ENCODE measurements at regions not wholly inside any gene's neighbourhood (a gene's known extent, or its start where the extent isn't known, plus 50 kb on each side); places are given as distances from the start of the nearest gene placed in this dataset.

DNA sequence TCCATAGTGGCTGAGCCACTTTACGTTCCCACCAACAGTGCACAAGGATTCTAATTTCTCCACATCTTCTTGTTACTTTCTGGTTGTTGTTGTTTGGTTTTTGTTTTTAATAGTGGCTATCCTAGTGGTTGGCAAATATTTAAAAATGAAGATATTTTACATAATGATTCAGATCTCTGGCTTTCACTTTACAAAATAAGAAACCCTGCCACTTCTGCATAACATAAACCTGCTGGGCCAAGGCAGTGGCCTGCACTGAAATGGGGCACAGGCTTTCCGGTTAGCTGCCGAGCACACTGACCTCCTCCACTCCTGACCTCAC lies 320.4 kb downstream of the RPS6KC1 start:
- intact Hi-C loops (cut with DNase I): loop anchor here (10.0 kb wide), 1 partner anchor 613 kb away; the partner anchor contains the start of gene PROX1
- ATAC-seq (ENCODE audit: poor library complexity) (no peak), DNase-seq (no peak)

DNA sequence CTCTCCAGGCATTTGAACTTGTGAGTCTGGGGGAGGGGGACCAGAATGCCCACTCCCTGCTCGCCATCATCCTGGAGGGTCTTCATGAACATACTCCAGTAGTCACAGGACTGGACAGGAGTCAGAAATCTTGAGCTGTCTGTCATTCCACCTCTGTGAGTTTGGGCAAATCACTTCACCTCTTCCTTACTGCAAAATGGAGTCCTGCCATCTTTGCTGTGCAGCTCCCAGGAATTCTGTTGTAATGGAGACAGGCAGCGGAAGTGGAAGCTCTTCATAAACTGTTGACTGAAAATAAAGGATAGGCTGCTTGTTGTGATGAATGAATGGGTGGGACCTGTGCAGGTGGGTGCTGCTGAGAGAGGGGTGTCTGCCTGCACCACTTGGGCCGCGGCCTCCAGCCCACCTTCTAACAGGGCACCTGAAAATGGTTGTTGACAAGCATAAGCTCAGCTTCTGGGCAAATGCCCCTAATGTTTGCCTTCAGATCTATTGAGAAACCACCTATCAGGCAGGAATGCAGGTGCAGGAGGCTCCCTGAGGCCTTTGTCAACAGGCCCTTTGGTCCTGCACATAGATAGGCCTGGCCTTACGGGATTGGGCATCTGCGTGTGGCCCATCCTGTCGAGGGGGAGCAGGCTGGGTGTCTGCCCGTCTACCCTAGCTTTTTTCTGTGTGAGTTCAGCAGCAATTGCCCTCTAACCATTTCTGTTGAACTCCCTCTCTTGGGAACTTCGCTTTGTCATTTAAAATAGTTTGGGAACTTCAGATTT lies 321.0 kb downstream of the RPS6KC1 start:
- DNase-seq: no peak
- no peak for ATAC-seq (ENCODE audit: poor library complexity)
- intact Hi-C loops (cut with DNase I): loop anchor here (10.0 kb wide), 1 partner anchor 613 kb away; the partner anchor contains the start of gene PROX1

DNA sequence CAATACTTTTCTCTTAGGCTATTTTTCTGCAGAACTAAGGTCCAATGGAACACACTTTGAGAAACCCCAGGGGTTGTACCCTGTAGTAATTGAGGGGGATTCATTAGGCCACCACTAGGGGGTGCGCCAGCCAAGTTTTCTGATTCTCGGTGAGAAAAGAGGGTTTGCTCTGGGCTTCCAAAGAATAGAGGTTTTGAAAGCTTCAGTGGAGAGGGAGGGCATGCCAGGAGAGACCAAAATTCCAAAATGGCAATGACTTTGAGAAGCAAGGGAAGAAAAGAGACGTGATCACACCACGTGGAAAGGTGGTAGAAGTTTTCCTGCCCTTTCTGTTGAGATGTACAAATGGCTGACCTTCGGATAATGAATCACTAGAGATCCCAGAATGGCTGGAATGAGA lies 323.3 kb downstream of the RPS6KC1 start:
- peak; percentile 47 for DNase-seq
- intact Hi-C loops (cut with DNase I): loop anchor here (10.0 kb wide), 1 partner anchor 610 kb away; the partner anchor contains the start of gene PROX1
- peak; percentile 84 for ATAC-seq (ENCODE audit: poor library complexity)

DNA sequence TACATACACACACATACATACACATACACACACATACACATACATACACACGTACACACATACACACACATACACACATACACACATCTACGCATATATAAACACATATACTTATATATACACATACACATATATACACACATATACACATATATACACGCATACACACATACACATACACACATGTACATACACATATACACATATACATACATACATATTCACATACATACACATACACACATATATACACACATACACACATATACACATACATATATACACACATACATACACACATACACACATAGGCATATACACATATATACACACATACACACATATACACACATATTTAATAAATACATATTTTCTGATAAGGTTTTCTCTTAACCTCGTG lies 324.0 kb downstream of the RPS6KC1 start:
- no peak for ATAC-seq (ENCODE audit: poor library complexity)
- no peak for DNase-seq
- intact Hi-C loops (cut with DNase I): loop anchor here (10.0 kb wide), 1 partner anchor 610 kb away; the partner anchor contains the start of gene PROX1

DNA sequence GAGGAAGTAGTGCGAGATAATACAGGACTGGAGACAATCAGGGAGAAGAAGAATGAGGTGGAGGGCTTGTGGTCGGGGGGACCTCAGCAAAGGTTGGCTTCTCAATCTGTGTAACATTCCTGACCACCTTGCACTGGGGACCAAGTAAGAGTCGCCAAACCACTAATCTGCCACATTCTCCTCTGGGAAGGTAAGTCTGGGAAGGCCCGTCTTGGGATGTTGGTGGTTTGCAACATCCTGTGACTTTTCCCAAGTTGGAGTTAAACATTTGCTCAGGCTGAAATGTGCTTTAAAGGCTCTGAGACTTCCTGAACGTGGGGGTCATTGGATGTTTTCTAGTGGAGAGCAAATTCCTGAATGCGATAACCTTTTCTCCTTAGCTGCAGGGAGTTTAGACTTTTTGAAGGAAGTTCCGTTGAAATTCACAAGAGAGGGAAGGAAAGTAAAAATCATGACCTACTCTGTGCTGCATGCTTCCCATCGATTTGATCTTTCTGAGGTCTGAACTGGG lies 325.9 kb downstream of the RPS6KC1 start:
- no peak for DNase-seq
- intact Hi-C loops (cut with DNase I): loop anchor here (10.0 kb wide), 1 partner anchor 608 kb away; the partner anchor contains the start of gene PROX1
- no peak for ATAC-seq (ENCODE audit: poor library complexity)

DNA sequence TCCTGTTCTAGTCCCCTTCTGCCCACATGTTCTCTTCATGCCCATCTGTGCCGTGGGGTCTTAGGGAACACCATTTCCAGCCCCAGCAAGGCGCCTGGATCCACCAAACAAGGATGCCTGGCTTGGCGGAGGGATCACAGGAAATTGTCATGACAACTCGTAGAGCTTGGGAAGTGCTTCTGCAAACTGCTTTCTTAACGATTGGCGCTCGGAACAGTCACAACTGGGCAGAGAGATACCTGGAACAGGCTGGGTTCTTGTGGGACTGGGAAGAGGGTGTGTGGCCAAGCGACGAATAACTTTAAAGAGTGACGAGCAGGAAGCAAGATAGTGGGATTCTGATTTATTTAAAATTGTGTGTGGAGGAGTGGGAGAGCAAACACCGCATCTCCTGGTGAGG lies 329.8 kb downstream of the RPS6KC1 start:
- intact Hi-C loops (cut with DNase I): no loop called here
- no peak for DNase-seq

DNA sequence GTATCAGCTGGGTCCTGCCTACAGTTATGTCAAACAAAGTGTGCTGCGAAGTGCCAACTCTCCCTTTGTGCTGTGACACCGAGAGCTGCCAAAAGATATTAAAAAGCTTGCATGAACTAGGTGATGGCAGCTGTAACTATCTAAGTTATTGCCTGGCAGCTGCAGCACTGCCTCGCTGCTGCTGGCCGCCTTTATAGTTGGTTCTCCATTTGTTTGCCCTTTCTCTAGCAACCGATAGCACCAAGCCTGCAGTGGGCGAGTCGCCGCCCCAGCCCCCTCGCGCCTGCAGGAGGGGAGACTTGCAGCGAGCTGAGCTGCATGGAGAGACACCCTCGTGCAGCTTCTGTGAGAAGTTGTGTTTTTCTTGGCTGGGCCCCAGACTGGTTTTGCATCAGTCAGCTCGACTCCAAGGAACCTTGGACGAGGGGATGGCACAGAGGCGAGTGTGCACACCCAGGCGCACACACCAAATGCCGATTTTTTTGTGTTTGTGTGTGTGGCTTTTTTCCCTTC lies 330.6 kb downstream of the RPS6KC1 start:
- peak; percentile 94 for ATAC-seq (ENCODE audit: poor library complexity)

More for the DNA sequence above, 329.8 kb downstream of the RPS6KC1 start:
- no peak for ATAC-seq (ENCODE audit: poor library complexity)

DNA sequence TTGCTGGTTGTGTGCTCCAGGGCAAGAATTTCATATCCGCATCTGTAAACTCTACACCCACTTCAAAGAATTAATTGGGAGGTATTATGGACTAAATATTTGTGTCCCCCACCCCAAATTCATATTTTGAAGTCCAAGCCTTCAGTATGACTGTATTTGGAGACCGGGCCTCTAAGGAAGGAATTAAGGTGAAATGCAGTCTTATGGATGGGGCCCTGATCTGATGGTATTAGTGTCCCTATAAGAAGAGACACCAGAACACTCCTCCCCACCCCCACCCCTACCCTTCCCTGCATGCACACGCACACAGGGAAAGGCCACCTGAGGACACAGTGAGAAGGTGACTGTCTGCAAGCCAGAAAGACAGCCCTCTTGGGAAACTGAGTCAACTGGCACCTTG lies 332.4 kb downstream of the RPS6KC1 start:
- DNase-seq (no peak), ATAC-seq (ENCODE audit: poor library complexity) (no peak)
- intact Hi-C loops (cut with DNase I): no loop called here

More for the DNA sequence above, 330.6 kb downstream of the RPS6KC1 start:
- peak; percentile 70 for DNase-seq
- intact Hi-C loops (cut with DNase I): no loop called here

DNA sequence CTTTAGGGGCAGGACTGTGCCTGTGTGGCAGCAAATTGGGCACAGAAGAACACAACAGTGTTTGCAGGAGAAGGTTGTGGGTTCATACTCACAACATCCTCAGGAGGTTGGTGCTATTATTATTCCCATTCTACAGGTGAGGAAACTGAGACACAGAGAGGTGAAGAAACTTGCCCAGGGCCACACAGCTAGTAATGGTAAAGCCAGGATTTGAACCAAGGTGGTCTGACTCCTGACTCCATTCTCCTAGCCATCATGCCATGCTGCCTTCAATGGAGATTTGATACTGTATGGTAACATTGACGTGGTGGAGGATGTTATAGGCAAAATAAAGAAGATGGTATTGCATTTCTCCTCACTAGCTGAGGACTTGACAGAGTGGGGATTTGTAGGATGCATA lies 334.2 kb downstream of the RPS6KC1 start:
- intact Hi-C loops (cut with DNase I): no loop called here
- DNase-seq: no peak
- no peak for ATAC-seq (ENCODE audit: poor library complexity)

DNA sequence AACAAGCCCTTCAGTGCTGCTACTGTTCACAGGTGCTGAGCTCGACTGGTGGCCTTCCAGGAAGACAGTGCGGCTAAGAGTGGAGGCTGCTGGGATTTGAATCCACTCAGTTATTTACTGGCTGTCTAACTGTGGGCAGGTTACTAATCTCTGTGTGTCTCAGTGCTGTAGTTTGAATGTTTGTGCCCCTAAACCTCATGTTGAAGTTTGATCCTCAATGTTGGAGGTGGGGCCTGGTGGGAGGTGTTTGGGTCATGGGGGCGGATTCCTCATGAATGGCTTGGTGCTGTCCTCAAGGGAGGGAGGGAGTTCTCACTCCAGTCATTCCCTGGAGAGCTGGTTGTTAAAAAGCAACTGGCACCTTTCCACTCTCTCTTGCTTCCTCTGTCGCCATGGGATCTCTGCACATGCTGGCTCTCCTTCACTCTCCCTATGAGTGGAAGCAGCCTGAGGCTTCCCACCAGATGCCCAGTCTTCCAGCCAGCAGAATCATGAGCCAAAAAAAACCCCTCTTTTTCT lies 334.8 kb downstream of the RPS6KC1 start:
- intact Hi-C loops (cut with DNase I): no loop called here
- DNase-seq: no peak
- ATAC-seq (ENCODE audit: poor library complexity): no peak

DNA sequence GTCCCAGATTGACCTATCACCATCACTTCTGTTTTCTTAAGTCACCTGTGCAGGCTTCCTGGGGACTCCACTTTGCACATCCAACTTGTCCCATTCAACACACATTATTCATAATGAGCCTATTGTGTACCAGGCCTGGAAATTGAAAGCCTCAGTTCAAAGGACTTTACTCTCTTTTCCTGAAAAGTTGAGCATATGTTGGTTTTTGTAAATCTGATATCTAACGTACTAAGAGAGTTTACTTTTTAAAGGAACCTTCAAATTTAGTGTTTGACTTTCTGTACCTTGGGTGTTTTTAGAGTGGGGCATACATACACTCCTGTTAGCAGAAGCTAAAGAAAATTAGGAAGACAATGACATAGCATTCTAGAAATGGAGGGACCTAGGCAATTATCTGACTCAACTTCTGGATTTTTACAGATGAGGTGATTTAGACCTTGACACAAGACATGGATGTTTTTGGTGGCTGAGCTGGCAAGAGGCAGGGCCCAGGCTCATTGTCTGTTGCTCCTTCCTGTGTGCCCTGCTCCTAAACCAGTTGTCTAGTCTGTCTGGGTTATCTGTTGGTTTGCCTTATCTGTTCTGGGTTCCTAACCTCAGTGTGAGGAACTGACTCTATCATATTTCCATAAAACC lies 336.5 kb downstream of the RPS6KC1 start:
- intact Hi-C loops (cut with DNase I): no loop called here

GRCh38 chr1:213388199-213388598 lies 337.2 kb downstream of the RPS6KC1 start:
- DNase-seq (no peak), ATAC-seq (ENCODE audit: poor library complexity) (no peak)
- intact Hi-C loops (cut with DNase I): no loop called here

More for the DNA sequence above, 336.5 kb downstream of the RPS6KC1 start:
- ATAC-seq (ENCODE audit: poor library complexity) (no peak), DNase-seq (no peak)

DNA sequence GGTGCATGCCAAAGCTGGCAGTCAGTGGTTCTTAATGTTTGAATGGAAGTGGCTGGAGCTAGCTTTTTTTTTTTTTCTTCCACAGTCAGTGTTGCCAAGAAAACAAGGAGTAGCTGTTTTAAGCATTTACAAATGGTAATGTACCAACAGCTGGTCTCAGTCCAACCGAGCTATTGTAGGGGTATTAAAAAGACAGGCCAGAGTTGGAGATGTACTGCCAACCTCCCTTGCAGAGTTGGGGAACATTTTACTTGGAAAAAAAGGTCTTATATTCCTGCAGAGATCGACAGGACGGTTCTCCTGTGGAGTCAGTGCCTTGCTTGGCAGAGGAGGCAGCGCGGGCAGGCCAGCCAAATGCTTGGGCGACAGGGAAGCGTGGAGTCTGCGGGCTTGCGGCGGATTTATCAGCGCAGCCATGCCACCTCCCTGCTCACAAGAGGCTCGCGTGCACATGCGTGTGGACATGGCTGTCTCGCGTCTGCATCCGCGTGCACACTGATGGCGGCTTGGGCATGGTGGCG lies 338.1 kb downstream of the RPS6KC1 start:
- peak; percentile 61 for DNase-seq
- peak; percentile 75 for ATAC-seq (ENCODE audit: poor library complexity)
- intact Hi-C loops (cut with DNase I): no loop called here

- DNase-seq (no peak), ATAC-seq (ENCODE audit: poor library complexity) (no peak)
- intact Hi-C loops (cut with DNase I): no loop called here
These were observed 340.4 kb downstream of the RPS6KC1 start for GRCh38 chr1:213391445-213391844.

- ATAC-seq (ENCODE audit: poor library complexity) (no peak), DNase-seq (no peak)
- intact Hi-C loops (cut with DNase I): no loop called here
These were observed 342.8 kb downstream of the RPS6KC1 start for GRCh38 chr1:213393860-213394259.

- no peak for DNase-seq
- no peak for ATAC-seq (ENCODE audit: poor library complexity)
- intact Hi-C loops (cut with DNase I): no loop called here
These were observed 343.8 kb downstream of the RPS6KC1 start for GRCh38 chr1:213394837-213395236.

DNA sequence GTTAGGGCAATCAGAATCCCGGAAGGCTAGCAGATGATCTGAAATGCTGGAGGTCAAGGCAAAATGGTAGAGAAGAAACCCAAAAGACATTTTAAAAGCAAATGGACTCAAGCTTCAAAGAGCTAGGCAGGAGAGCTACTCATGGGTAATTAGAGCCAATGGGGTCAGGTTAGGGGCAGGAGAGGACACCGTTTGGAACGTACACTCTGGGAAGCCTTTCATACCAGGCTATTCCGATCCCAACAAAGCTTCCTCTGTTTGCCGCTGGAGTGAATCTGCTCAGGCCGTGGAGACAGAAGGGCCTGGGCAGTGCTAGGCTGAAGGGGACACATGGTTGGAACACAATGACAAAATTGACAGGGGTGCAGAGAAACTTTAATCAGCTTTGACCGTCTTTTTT lies 346.6 kb downstream of the RPS6KC1 start:
- intact Hi-C loops (cut with DNase I): no loop called here
- DNase-seq (no peak), ATAC-seq (ENCODE audit: poor library complexity) (no peak)

- intact Hi-C loops (cut with DNase I): no loop called here
- DNase-seq (peak; percentile 49), ATAC-seq (ENCODE audit: poor library complexity) (peak; percentile 92)
These were observed 348.7 kb downstream of the RPS6KC1 start for GRCh38 chr1:213399695-213400094.

- intact Hi-C loops (cut with DNase I): no loop called here
- DNase-seq (no peak), ATAC-seq (ENCODE audit: poor library complexity) (no peak)
These were observed 358.2 kb downstream of the RPS6KC1 start for GRCh38 chr1:213409208-213409631.
